ENCODE measurements at regions not wholly inside any gene's neighbourhood (a gene's known extent, or its start where the extent isn't known, plus 50 kb on each side); places are given as distances from the start of the nearest gene placed in this dataset.

- Histone ChIP-seq H2BK120ac (ENCODE audit: low read depth, low read length) (no peak overlapping the region), H2AFZ (replicated peaks; ENCODE audit: low read length, poor library complexity) (no peak overlapping the region), H3K27me3 (ENCODE audit: control insufficient read depth, insufficient read depth, low read length) (no peaks in the 10 kb centered on the region), H3K23ac (ENCODE audit: low read depth, low read length) (no peak overlapping the region), H3K27ac (ENCODE audit: insufficient read depth, low read length) (no peak overlapping the region), H3K9ac (ENCODE audit: low read depth, low read length) (no peak overlapping the region), H3K18ac (ENCODE audit: low read depth, low read length) (no peak overlapping the region), H2AK5ac (ENCODE audit: low read depth, low read length) (no peak overlapping the region), H2BK20ac (ENCODE audit: low read depth, low read length) (no peak overlapping the region), H3K4me3 (ENCODE audit: insufficient read depth, low read depth, low read length) (no peak overlapping the region), H3K9me1 (ENCODE audit: insufficient read depth, low read length) (no peaks in the 10 kb centered on the region), H3K4me1 (ENCODE audit: control insufficient read depth, insufficient read depth, low read length) (no peaks in the 10 kb centered on the region), H4K20me1 (ENCODE audit: insufficient read depth, low read length) (no peaks in the 10 kb centered on the region), H4K8ac (ENCODE audit: low read depth in 2 of 2, low read length in 2 of 2) (no peak overlapping the region), H3K4me2 (ENCODE audit: low read depth, low read length) (no peak overlapping the region), H3K9me3 (ENCODE audit: control insufficient read depth, insufficient read depth, low read length) (peaks cover 17% of the 10 kb centered on the region), H3K79me1 (ENCODE audit: low read depth in 1 of 2, low read length in 2 of 2) (no peaks in the 10 kb centered on the region), H3K4ac (ENCODE audit: low read depth, low read length) (no peak overlapping the region), H2BK5ac (ENCODE audit: low read depth, low read length, poor library complexity, severe bottlenecking) (no peak overlapping the region), H2AK9ac (replicated peaks; ENCODE audit: low read depth, low read length, poor library complexity) (no peak overlapping the region), H4K5ac (ENCODE audit: low read depth, low read length) (no peak overlapping the region), H4K91ac (ENCODE audit: insufficient read depth, low read depth, low read length) (no peak overlapping the region), H3K14ac (replicated peaks; ENCODE audit: low read depth, low read length) (no peak overlapping the region), H2BK15ac (ENCODE audit: low read depth, low read length) (no peak overlapping the region), H3K36me3 (ENCODE audit: control insufficient read depth, insufficient read depth, low read length) (no peaks in the 10 kb centered on the region), H3K56ac (ENCODE audit: extremely low read depth, insufficient read depth, low read length) (no peak overlapping the region)
- DNase-seq (no peak), ATAC-seq (ENCODE audit: low read depth) (no peak)
- ChIA-PET CTCF (no interaction called here), POLR2A (ENCODE audit: unreplicated experiment) (no interaction called here)
- TF ChIP-seq CHD1 (IDR thresholded peaks at IDR 0.05; ENCODE audit: low read depth, low read length), result no peak
- TF ChIP-seq MXI1 (IDR thresholded peaks at IDR 0.05; ENCODE audit: borderline replicate concordance, low read depth, low read length), result no peak
- no peak for TF ChIP-seq CEBPB (IDR thresholded peaks at IDR 0.05; ENCODE audit: low read depth, low read length)
- TF ChIP-seq RCOR1 (IDR thresholded peaks at IDR 0.05; ENCODE audit: insufficient replicate concordance, low read length), result no peak
- TF ChIP-seq ELK1 (IDR thresholded peaks at IDR 0.05; ENCODE audit: borderline replicate concordance, low read depth, low read length), result no peak
- TF ChIP-seq SMC3 (IDR thresholded peaks at IDR 0.05; ENCODE audit: low read depth, low read length), result no peak
- no peak for TF ChIP-seq FOS (IDR thresholded peaks at IDR 0.05; ENCODE audit: low read depth, low read length)
- no peak for TF ChIP-seq POLR2A (IDR thresholded peaks at IDR 0.05; ENCODE audit: low read depth, low read length)
- no peak for TF ChIP-seq CTCF (conservative IDR thresholded peaks at IDR 0.05; ENCODE audit: low read depth, low read length)
- TF ChIP-seq MAZ (IDR thresholded peaks at IDR 0.05; ENCODE audit: borderline replicate concordance, low read depth, low read length), result no peak
- no peak for TF ChIP-seq MAFK (IDR thresholded peaks at IDR 0.05; ENCODE audit: low read depth, low read length)
- TF ChIP-seq BHLHE40 (IDR thresholded peaks at IDR 0.05; ENCODE audit: low read depth, low read length), result no peak
- no peak for TF ChIP-seq NFE2L2 (IDR thresholded peaks at IDR 0.05; ENCODE audit: low read depth, low read length)
- TF ChIP-seq RFX5 (IDR thresholded peaks at IDR 0.05; ENCODE audit: low read depth, low read length), result no peak
- no peak for TF ChIP-seq USF2 (IDR thresholded peaks at IDR 0.05; ENCODE audit: low read depth, low read length)
- intact Hi-C loops (cut with micrococcal nuclease), result no loop called here
- in situ Hi-C loops (cut with MboI; ENCODE audit: low sequenced_read_pairs), result no loop called here
- no CpG with 5 or more reads among the region's 2 CpGs for WGBS, 2 experiments (ENCODE audit: extremely low coverage in 2 of 2, insufficient read length in 1 of 2)
- dilution Hi-C loops (cut with HindIII; ENCODE audit: low sequenced_read_pairs, unreplicated experiment), result no loop called here
- BruUV-seq (replicated peaks), result no TSS peak
Measured at GRCh38 chr10:109665321-109665720, 258.0 kb downstream of the XPNPEP1 start.

Data from IMR-90 (cell line).